Stomach (tissue), 4 donors: ENCODE measurements at regions not wholly inside any gene's neighbourhood (a gene's known extent, or its start where the extent isn't known, plus 50 kb on each side); places are given as distances from the start of the nearest gene placed in this dataset.

Experiments
- CTCF ChIP-seq, 7 experiments: fragments of 450-650 bp in 4 of 7; fragments of 200-600 bp in 3 of 7; sonication (generic) in 3 of 7; IDR thresholded peaks; one replicate each; pipeline ENCODE4 v1.5.1; 2016 to 2019; ENCODE audit warnings: antibody characterized with exemption in 7 of 7, control low read depth in 2 of 7, mild to moderate bottlenecking in 1 of 7
- EP300 ChIP-seq: sonication (generic); formaldehyde crosslinking; IDR thresholded peaks from one replicate; pipeline ENCODE4 v1.6.1; 2017; ENCODE audit warnings: antibody characterized with exemption
- POLR2A ChIP-seq, 4 donors: fragments of 450-650 bp; IDR thresholded peaks; one replicate each; pipeline ENCODE4 v1.6.1; 2016; ENCODE audit warnings: antibody characterized with exemption in 4 of 4, control low read depth in 2 of 4, mild to moderate bottlenecking in 1 of 4, moderate library complexity in 1 of 4

GRCh38 chr4:117239434-117239833 lies 154.1 kb upstream of the TRAM1L1 start:
- TF ChIP-seq CTCF (IDR thresholded peaks at IDR 0.05) (no peak), EP300 (no peak), POLR2A (IDR thresholded peaks at IDR 0.05) (no peak)
